GM21526 (cell line): ENCODE measurements at regions not wholly inside any gene's neighbourhood (a gene's known extent, or its start where the extent isn't known, plus 50 kb on each side); places are given as distances from the start of the nearest gene placed in this dataset.

Experiments used
- ATAC-seq: cut with Tn5 transposase; IDR thresholded peaks from one replicate; pipeline ENCODE4 v1.9.1; 2021; ENCODE audit warnings: moderate library complexity; ENCODE audit not compliant: unreplicated experiment, low FRiP score

DNA sequence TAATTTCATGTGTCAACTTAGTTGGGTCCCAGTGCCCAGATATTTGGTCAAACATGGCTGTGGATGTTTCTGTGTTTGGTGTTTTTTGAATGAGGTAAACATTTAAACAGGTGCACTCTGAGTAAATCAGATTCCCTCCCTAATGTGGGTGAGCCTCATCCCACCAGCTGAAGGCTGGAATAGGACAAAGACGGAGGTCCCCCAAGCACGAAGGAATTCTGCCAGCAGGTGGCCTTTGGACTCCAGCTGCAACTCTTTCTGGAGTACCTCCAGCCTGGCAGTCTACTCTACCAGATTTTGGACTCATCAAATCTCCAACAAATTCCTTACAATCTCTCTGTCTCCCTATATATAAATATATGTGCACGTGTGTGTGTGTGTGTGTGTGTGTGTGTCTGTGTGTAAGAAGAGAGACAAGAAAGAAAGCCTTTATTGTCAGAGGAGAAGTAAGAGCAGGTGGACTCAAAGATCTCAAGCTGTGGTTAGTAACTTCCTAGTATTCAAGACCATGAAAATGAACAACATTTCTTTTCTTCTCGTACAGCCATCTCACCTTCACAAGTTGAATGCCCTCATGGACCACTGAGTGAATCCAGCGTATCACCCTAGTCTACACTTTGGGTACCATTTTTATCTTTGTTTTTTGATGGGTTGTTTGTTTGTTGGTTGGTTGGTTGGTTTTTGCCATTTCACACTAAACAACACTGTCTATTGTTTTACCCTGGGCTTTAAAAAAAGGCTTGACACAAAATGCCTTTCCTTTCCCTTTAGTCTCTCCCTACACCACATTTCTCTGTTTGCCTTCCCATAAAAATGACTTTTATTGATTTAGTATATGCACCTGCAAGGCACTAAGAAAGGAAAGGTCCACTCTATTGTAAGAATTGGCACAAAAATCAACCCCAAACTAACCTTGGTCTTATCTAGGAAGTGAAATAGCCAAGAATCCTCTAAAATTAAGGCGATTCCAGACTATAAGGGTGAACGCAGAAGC, 118.7 kb downstream of the TENT4A start:
- ATAC-seq: no peak

- no peak for ATAC-seq
These were observed 119.8 kb downstream of the TENT4A start for GRCh38 chr5:6832994-6833393.

- ATAC-seq: no peak
These were observed 120.2 kb downstream of the TENT4A start for GRCh38 chr5:6833406-6833805.

DNA sequence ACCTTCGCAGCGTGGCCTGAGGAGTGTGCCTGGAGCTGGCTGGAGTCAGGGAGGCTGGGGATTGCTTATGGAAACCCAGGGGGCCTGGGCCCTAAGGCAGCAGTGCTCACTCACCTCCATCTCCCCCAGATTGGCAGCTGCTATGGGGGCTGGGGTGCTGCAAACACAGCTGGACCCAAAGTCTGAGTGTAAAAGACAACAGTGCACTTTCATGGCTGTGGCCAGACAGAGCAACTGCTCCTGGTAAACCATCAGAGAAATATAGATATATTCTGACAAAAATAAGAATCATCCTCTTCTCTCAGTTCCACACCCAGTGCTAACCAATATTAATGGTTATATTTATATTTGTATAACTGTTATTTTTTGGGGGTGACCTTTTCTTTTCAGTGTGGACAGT, 123.9 kb downstream of the TENT4A start:
- no peak for ATAC-seq

GRCh38 chr5:6837519-6838110, 124.4 kb downstream of the TENT4A start:
- ATAC-seq: no peak

GRCh38 chr5:6838736-6839135, 125.5 kb downstream of the TENT4A start:
- ATAC-seq: no peak

DNA sequence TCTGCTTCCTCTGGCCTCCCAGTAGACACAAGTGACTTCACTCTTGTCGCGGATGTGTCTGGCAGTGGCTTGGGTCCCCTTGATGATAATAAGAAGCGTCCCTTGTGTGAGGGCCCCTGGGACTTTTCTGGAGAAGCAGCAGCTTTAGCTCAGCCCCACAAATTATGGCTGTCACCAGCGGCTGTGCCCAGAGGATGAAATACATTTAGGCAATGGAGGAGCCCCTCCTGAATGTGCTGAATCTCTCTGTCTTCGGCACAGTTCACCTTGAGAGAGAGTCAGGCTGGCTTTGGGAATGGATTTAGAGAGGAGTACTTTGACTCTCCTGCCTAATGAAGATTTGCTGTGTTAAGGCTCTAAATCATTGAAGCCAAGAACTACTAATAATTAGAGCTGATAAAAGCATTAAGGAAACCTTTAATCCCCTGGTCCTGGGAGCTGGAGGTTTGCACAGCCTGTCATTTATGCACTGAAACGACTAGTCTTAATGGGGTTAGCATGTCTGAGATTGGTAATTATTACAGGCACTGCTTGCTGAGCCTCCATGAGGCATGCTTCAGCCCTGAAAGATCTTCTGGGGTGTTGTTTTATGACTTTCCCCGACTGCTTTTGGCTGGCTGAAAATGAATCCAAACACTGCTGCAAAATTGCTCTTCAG, 127.0 kb downstream of the TENT4A start:
- ATAC-seq: no peak

DNA sequence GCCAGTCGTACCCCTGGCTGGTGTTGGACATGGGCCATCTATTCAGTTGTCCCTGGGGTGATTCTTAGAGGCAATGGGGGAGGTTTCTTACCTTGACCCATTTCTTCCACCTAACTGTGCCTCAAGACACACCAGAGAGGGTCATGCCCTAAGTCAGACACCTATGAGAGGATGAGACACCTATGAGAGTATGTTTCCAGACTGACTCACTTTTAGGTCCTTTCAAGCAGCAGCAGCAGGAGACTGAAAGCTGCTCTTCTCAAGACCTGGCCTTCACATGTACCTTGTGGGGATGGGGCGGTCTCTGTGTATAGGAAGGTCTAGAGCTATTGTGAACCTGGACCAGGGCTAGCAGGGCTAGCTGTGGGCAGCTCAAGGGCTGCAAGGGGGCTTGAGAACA, 130.1 kb downstream of the TENT4A start:
- no peak for ATAC-seq

GRCh38 chr5:6843821-6844220, 130.6 kb downstream of the TENT4A start:
- ATAC-seq: no peak

DNA sequence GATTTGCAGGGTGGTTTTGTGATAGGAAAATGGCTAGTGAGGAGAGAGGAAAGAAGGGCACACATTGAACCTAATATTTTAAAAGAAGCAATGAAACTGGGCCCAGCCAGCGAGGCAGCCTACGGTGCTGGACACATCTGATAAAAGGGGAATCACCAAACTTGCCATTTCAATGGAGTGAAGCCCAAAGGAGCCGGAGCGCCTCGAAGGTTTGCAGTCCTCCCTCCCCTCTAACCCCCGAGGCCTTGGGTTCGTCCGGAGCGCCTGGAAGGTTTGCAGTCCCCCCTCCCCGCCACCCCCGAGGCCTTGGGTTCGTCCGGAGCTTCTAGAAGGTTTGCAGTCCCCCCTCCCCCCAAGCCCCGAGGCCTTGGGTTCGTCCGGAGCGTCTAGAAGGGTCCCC, 132.6 kb downstream of the TENT4A start:
- ATAC-seq: no peak

DNA sequence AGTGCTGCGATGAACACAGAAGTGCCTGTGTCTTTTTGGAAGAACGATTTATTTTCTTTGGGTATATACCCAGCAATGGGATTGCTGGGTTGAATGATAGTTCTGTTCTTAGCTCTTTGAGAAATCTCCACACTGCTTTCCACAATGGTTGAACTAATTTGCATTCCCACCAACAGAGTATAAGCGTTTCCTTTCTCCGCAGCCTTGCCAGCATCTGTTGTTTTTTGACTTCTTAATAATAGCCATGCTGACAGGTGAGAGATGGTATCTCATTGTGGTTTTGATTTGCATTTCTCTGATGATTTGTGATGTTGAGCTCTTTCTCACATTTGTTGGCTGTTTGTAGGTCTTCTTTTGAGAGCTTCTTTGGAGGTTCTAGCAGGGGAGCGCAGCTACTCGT, 134.6 kb downstream of the TENT4A start:
- ATAC-seq: no peak

- no peak for ATAC-seq
These were observed 136.3 kb downstream of the TENT4A start for GRCh38 chr5:6849316-6850105.

DNA sequence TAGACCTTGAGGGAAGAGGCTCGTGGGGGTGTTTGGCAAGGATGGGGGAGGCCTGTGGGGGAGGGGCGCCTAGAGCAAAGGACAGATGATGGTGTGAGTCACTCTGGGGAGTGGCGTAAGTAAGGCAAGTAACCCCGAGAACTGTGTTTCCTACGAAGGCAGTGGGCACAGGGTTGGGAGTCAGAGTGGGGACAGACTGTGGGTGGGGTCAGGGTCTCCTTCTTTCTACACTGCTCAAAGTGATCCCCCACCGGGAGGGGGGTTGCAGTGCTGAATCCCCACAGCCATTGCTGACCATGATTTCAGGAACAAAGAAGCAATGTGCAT, 136.8 kb downstream of the TENT4A start:
- no peak for ATAC-seq

- ATAC-seq: no peak
These were observed 143.4 kb downstream of the TENT4A start for GRCh38 chr5:6856653-6857052.

GRCh38 chr5:6858419-6858818, 145.2 kb downstream of the TENT4A start:
- ATAC-seq: no peak

GRCh38 chr5:6859023-6859422, 145.8 kb downstream of the TENT4A start:
- ATAC-seq: no peak

DNA sequence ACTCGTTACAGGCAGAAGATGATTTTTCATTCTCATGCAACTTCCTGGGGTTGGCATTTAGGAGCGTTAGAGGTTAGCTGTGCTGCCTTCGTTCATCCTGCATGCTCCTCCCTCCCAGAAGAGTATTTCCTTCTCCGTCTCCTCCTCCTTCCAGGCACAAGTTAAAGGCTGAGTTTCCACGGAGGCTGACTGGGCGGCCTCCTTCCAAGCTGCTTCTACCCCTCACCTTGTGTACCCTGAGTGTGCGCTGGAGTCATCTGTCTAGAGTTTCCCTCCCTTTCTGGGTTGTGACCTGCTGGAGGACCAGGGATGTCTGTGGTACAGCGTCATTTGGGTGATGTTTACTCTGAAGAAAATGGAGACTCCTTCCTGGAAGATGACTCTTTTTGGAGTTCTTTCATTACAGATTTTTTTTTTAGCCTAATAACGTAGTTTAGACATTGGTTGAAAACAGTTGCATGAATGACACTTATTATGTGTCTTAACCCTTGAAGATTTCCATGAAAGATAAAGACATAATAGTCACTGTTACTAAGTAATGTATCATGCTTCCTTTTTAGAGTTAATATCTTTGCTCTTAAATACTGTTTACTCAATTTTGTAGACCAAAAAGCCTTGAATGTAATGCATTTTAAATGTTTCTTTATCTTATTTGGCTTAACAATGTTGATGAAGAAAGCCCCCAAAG, 146.9 kb downstream of the TENT4A start:
- ATAC-seq: no peak

GRCh38 chr5:6861036-6861435, 147.8 kb downstream of the TENT4A start:
- no peak for ATAC-seq

DNA sequence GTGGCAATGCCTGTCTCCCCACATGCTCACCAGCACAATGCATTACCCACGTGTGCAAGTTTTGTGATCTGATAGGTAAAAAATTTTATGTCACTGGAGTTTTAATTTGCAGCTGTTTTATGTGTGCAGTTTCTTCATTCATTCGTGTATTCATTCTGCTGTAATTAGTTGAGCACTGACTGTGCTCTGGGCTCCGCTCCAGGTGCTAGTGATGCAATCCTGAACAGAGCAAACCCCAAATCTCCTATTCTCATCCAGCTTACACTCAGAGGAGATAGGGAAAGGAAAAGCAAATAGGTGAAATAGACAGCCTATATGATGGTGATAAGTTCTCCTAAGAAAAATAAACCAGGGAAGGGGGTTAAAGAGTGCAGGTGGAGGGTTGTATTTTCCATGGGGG, 148.4 kb downstream of the TENT4A start:
- ATAC-seq: no peak

GRCh38 chr5:6862306-6862705, 149.1 kb downstream of the TENT4A start:
- ATAC-seq: no peak
